ENCODE measurements at regions not wholly inside any gene's neighbourhood (a gene's known extent, or its start where the extent isn't known, plus 50 kb on each side); places are given as distances from the start of the nearest gene placed in this dataset.

- no peak overlapping the region for H3K27ac ChIP-seq
- TF ChIP-seq POLR2A (IDR thresholded peaks at IDR 0.05) (no peak), POLR2AphosphoS5 (IDR thresholded peaks at IDR 0.05) (no peak), EP300 (IDR thresholded peaks at IDR 0.05) (no peak), CTCF (IDR thresholded peaks at IDR 0.05) (no peak)
- H3K4me3 ChIP-seq: no peak overlapping the region
- no peaks in the 10 kb centered on the region for H3K9me3 ChIP-seq
- H3K4me1 ChIP-seq: no peaks in the 10 kb centered on the region
- no peaks in the 10 kb centered on the region for H3K36me3 ChIP-seq
- no peak for ATAC-seq (ENCODE audit: low FRiP score in 2 of 2)
- WGBS, 2 donors: 34 to 43% methylated on average over 1 of the region's 1 CpG
- no peaks in the 10 kb centered on the region for H3K27me3 ChIP-seq
- DNase-seq: no peak
These were observed 52.8 kb upstream of the FBXL7 start for GRCh38 chr5:15447209-15447608.

GRCh38 chr5:15446552-15446951 lies 53.4 kb upstream of the FBXL7 start:
- H3K36me3 ChIP-seq: no peaks in the 10 kb centered on the region
- no peak overlapping the region for H3K27ac ChIP-seq
- no peaks in the 10 kb centered on the region for H3K9me3 ChIP-seq
- H3K4me3 ChIP-seq: no peak overlapping the region
- ATAC-seq (ENCODE audit: low FRiP score in 2 of 2): no peak
- no peaks in the 10 kb centered on the region for H3K4me1 ChIP-seq
- DNase-seq: no peak
- TF ChIP-seq POLR2AphosphoS5 (IDR thresholded peaks at IDR 0.05) (no peak), EP300 (IDR thresholded peaks at IDR 0.05) (no peak), POLR2A (IDR thresholded peaks at IDR 0.05) (no peak)
- no peaks in the 10 kb centered on the region for H3K27me3 ChIP-seq

- no peaks in the 10 kb centered on the region for H3K27me3 ChIP-seq
These were observed 57.8 kb upstream of the FBXL7 start for GRCh38 chr5:15442193-15442570.

GRCh38 chr5:15441433-15442192 lies 58.4 kb upstream of the FBXL7 start:
- no peaks in the 10 kb centered on the region for H3K36me3 ChIP-seq
- DNase-seq (no peak), ATAC-seq (ENCODE audit: low FRiP score in 2 of 2) (no peak)
- no peaks in the 10 kb centered on the region for H3K27me3 ChIP-seq
- no peaks in the 10 kb centered on the region for H3K9me3 ChIP-seq
- no peaks in the 10 kb centered on the region for H3K4me1 ChIP-seq
- H3K27ac ChIP-seq: no peak overlapping the region
- 78 to 81% methylated on average over 6 of the region's 6 CpGs for WGBS, 2 donors
- TF ChIP-seq POLR2AphosphoS5 (IDR thresholded peaks at IDR 0.05) (no peak), EP300 (IDR thresholded peaks at IDR 0.05) (no peak), CTCF (IDR thresholded peaks at IDR 0.05) (no peak), POLR2A (IDR thresholded peaks at IDR 0.05) (no peak)
- H3K4me3 ChIP-seq: no peak overlapping the region

More at GRCh38 chr5:15442193-15442570, 57.8 kb upstream of the FBXL7 start:
- Histone ChIP-seq H3K4me1 (no peaks in the 10 kb centered on the region), H3K4me3 (no peak overlapping the region), H3K27ac (no peak overlapping the region), H3K36me3 (no peaks in the 10 kb centered on the region), H3K9me3 (no peaks in the 10 kb centered on the region)
- DNase-seq: no peak
- no peak for ATAC-seq (ENCODE audit: low FRiP score in 2 of 2)
- WGBS, 2 donors: 79 to 84% methylated on average over 1 of the region's 1 CpG
- no peak for TF ChIP-seq EP300 (IDR thresholded peaks at IDR 0.05)
- TF ChIP-seq CTCF (IDR thresholded peaks at IDR 0.05): no peak
- no peak for TF ChIP-seq POLR2AphosphoS5 (IDR thresholded peaks at IDR 0.05)
- TF ChIP-seq POLR2A (IDR thresholded peaks at IDR 0.05): no peak

- no peak for TF ChIP-seq EP300 (IDR thresholded peaks at IDR 0.05)
- TF ChIP-seq POLR2AphosphoS5 (IDR thresholded peaks at IDR 0.05): no peak
- TF ChIP-seq POLR2A (IDR thresholded peaks at IDR 0.05): no peak
- TF ChIP-seq CTCF (IDR thresholded peaks at IDR 0.05): no peak
- ATAC-seq (ENCODE audit: low FRiP score in 2 of 2) (no peak), DNase-seq (no peak)
- no peak overlapping the region for H3K27ac ChIP-seq
- no peaks in the 10 kb centered on the region for H3K27me3 ChIP-seq
- H3K4me3 ChIP-seq: no peak overlapping the region
- H3K9me3 ChIP-seq: no peaks in the 10 kb centered on the region
- H3K36me3 ChIP-seq: no peaks in the 10 kb centered on the region
- WGBS, 2 donors: 73 to 77% methylated on average over 5 of the region's 5 CpGs
- no peaks in the 10 kb centered on the region for H3K4me1 ChIP-seq
These were observed 59.5 kb upstream of the FBXL7 start for GRCh38 chr5:15440434-15440833.

Data from upper lobe of left lung (tissue), 6 donors.